KBM-7 (cell line): ENCODE measurements at regions not wholly inside any gene's neighbourhood (a gene's known extent, or its start where the extent isn't known, plus 50 kb on each side); places are given as distances from the start of the nearest gene placed in this dataset.
"Not testable (repeated sequence)": the region's sequence is repeated elsewhere in the genome, so short reads cannot be mapped to it uniquely, and the experiment has no call there.

Source experiments
- DNase-seq: peaks from one replicate; pipeline ENCODE4 v3.0.0-alpha.2; 2015
- in situ Hi-C: fragments of 300-500 bp; cut with MboI; formaldehyde crosslinking; loops from 2 replicates; pipeline ENCODE4 v1.14.3; 2020; ENCODE audit warnings: low sequenced_read_pairs, low pct_unique_long_range_greater_than_20kb, mixed read lengths

DNA sequence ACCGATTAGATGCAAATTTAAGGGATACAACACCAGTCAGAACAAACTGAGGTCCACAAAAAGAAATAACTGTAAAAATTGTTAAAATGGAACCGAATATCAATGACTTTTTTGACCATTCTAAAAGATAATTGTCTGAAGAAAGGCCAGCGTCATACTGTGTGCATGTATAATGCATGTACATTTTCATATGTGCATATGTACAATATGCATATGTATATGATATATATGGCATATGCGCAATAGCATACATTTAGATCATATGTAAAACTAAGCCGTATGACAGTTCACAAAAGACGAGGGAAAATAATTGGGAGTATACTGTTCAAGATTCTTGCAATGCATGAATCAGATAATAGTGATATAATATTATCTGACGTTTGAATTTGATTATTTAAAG, 475.8 kb upstream of the TMEM132C start:
- no peak for DNase-seq
- in situ Hi-C loops = no loop called here

DNA sequence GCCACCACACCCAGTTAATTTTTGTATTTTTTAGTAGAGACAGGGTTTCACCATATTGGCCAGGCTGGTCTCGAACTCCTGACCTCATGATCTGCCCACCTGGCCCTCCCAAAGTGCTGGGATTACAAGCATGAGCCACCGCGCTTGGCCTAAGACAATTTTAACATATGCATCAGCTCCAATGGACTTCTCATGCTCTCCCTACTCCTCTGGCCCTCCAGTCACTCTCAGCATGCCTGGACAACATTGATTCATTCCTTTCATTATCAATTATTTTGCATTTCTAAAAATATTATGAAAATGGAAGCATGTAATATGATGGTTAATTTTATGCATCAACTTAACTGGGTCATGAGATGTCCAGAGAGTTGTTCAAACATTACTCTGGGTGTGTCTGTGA, 469.1 kb upstream of the TMEM132C start:
- DNase-seq = no peak
- in situ Hi-C loops = no loop called here

DNA sequence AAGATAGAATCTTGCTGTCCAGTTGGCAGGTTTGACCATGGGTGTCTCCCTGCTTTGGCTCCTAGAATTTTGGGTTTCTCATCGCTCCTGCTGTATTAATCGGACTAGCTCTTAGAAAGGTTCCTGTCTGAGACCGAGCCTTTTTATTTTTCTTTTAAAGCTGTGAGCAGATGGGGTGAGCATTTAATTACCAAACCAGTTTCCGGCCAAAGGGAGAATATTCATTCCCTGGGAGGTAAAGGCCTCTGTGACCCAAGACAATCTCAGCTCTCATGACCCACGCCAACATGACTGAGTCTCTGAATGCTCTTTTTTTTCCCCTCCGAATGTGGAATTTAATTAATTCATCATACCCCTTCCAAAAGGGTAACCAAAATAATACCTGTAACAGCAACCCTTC, 464.7 kb upstream of the TMEM132C start:
- in situ Hi-C loops = no loop called here
- no peak for DNase-seq

DNA sequence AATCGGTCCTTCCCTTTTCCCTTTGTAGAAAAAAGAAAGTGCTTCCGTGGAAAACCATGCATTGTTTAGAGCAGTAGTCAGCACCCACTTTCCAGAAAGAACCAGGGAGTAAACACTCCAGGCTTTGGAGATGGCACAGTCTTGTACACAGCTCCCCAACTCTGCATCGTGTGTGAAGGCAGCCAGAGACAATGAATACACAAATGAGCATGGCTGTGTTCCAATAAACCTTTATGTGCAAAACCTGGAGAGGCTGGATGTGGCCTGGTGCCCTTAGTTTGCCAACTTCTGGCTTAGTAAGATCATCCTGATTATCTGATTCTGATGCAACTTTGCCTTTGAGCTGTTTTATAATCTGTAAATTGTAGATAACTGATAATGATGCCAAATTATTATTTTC, 463.4 kb upstream of the TMEM132C start:
- in situ Hi-C loops = no loop called here
- DNase-seq = no peak

DNA sequence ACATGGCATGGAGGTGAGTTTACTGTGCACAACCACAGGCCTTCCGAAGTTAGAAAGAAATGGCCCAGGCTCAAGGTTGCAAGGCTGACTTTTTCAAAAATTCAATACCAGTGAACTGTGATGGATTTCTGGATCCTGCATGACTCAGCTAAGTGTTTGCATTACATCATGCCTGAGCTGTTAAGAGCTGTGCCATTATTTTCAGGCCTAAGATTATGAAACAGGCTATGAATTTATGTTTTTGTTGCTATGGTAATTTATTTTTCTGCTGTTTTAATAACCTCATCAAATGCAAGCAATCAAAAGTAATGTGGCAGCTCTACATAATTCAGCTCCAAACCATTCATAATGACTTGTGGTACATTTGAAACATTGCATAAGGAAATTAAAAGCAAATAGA, 457.7 kb upstream of the TMEM132C start:
- in situ Hi-C loops = no loop called here
- DNase-seq = no peak

DNA sequence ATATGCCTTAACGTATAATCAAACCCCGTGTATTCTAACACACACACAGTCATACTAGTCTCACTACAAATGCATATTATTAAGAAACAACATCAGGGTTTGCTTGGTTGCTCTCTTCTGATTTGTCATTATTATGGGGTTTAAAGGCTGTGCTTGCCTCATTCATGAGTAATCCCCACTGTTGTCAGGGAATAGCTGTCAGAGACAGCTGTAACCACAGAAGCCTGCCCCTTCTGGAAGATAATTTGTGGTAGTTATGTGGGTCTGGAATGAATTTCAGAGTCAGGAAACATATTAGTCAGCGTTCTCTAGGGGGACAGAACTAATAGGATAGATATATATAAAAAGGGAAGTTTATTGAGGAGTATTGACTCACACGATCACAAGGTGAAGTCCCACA, 456.9 kb upstream of the TMEM132C start:
- in situ Hi-C loops = no loop called here

DNA sequence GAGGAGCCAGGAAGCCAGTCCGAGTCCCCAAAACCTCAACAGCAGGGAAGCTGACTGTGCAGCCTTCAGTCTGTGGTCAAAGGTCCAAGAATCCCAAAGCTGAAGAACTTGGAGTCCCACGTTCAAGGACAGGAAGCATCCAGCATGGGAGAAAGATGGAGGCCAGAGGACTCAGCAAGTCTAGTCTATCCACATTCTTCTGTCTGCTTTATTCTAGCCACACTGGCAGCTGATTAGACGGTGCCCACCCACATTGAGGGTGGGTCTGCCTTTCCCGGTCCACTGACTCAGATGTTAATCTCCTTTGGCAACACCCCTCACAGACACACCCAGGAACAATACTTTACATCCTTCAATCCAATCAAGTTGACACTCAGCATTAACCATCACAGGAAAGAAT, 456.5 kb upstream of the TMEM132C start:
- DNase-seq, in situ Hi-C loops: not testable (repeated sequence)

More for the DNA sequence above, 456.9 kb upstream of the TMEM132C start:
- no peak for DNase-seq

DNA sequence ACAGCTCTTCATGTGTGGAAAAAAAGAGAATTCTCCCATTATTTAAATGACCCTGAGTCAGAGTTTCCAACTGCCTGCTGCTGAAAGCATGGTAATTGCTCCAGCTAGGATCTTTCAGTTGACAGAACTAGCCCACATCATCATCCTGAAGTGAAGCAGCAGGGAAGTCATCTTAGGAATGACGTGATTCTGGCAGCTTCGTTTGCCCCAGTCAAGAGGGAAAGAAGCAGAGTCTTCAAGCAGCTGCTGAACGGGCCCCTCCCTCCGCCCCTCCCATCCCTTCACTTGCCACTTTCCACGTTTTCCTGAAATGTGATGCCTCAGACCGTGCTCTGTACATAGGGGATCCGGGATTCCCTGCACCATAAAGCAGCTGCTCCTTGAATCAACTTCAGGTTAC, 455.0 kb upstream of the TMEM132C start:
- in situ Hi-C loops = no loop called here
- DNase-seq = no peak

DNA sequence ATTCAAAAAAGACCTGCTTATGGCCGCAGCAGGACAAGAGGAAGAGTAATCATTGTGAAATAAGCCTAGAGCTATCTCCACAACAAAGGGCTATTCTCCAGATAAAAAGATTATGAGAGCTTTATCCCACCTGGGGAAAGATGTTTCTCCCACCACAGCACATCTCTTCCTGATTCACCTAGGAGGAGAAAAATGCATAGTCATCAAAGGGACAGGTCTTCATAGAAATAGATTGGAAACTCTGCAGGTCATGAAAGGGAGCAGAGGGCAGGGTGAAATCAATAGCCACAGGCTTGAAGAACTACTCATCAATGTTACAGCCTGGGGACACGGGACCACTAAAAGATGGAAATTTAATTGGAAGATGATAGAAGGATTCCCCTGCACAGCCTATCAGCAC, 453.8 kb upstream of the TMEM132C start:
- DNase-seq = no peak
- in situ Hi-C loops = no loop called here

DNA sequence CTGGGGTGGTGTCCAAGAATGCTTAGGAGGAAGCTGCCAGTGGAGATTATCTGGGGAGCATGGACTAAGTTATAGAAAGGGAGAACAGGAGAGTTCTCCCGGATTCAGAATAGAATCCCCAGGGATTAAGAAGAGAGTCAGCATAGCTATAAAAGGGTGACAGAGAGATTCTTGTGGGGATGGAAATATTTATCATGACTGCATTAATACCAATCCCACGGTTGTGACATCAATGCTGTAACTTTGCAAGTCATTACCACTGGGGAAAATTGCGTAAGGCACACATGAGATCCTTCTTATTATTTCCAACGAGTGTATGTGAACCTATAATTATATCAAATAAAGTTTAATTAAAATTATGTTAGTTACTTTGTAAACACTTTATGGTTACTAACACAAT, 447.9 kb upstream of the TMEM132C start:
- in situ Hi-C loops = no loop called here
- DNase-seq = no peak

DNA sequence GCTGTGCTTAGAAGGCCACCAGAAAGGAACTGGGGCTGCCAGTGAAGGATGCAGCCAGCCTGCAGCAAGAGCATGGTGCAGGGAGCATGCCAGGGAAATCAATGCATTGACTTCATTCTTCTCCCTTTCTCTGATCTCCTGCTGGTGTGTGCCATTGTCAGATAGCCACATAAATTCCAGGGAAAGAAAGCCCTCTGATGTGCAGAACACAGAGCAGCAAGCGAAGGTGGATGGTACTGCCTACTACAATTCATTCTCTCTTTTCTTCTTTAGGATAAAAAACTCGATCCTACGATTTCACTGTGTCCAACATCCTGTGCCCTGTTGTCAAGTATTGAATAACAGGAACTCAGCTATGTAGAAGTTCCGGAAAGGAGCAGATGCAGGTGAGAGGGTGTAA, 446.7 kb upstream of the TMEM132C start:
- in situ Hi-C loops = no loop called here

DNA sequence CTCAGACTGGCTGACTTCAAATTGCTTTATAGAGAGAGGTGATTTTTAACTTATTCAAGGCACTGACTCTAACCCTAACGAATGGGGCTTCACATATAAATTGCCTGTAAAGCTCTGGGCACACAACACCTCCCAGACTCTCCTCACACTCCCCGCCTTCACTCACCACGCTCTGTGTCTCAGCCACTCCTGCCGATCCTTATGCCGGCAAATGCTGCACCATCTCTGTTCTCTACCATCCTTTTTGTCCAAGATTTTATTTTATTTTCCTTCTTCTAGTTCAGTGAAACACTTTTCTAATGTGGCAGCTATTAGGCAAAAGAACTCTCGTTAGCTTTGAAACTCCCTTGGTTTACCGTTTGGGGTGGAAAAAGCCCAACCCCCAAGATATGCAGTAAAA, 446.1 kb upstream of the TMEM132C start:
- in situ Hi-C loops = no loop called here
- DNase-seq = no peak

More for the DNA sequence above, 446.7 kb upstream of the TMEM132C start:
- no peak for DNase-seq

DNA sequence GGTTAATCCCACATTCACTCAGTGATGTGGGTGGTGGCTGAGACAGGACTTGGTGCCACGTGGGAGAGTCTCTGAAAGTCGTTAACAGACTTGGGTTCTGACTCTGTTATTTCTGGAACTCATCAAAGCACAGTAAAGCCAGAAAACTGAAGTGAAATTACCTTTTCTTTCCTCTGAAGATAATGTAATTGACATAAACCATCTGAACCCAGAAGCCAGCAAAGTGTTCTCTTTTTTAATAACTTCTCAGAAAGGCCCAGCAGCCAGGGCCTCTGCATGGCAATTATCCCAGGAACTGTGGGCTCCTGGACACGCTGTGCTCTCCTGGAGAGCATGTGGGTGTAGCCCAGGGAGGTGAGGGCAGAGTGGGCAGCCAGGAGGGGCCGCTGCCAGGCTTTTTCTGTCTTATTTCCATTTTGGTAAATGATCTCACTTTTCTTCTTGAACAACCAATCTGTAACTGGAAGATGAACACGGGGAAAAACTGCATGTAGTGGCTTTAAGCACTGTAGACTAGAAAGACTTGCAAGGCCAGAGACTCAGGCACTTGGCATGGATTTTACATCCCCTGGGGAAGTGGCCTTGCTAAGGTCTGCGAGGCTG, 444.1 kb upstream of the TMEM132C start:
- in situ Hi-C loops = no loop called here
- no peak for DNase-seq

DNA sequence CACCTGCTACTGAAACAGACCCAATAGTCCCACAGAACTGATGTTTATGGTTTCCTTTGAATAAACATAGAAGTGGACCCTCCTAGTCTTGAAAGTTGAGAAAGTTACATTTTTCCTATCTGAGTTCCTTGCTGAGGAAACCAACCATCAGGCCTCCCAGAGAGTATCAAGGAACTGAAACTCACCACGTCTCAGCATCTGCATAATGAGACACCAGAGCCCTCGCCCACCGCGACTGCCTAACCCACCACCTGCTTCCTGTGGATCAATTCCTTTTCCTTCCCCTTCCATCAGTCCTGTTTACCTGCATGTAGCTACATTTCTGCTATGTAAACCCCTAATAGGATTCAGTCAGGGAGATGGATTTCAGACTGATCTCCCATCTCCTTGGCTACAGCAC, 443.2 kb upstream of the TMEM132C start:
- in situ Hi-C loops = no loop called here
- DNase-seq = no peak

DNA sequence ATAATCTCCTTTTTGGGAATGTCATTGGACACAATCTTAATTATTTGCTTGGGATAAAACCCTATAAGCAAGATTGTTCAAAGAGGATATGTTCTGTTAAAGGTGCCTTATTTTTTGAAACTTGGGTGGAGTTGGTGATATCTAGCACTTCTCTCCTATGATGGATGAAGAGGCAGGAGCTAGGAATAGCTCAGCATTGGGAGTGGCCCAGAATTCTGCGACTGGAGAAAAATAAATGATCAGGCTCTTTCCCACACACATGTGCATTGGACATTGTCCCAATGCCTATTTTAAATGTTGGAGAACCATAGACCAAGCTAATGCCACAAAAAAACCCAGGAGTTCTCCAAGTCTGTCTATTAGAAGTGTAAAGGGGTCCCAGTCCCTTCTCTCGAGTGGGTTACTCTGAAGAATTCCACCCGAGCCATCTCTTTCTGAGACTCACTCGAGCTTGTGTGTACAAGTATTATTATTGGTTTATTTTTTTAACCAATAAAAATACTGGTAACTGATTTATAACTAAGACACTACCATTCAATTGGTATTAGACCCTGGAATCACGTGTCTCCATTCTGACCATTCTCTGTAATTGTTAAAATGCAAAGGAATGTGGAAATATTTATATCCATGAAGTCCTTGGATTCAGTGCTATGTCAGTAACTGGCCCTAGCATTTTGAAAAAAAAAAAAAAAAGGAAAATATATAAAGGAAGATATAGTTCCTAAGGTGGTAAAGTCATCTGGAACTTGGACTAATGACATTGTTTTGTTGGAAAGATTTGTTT, 437.5 kb upstream of the TMEM132C start:
- no peak for DNase-seq
- in situ Hi-C loops = no loop called here

DNA sequence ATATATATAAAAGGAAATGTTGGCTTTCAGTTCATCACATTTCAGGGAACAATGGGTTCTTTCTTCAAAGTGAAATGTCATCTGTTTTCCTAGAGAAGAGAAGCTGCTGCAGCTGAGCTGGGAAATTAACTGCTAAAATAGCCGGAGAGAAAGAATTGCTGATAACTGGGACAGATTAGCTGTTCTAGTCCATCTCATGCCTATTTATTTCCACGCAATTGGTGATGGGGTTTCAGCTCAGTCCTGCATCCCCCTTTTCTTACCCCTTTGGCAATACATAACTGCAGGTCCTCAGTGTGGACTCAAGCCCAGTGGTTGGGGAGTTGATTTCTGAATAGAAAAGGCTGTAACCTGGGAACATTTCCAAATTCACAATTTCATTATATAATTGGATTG, 436.9 kb upstream of the TMEM132C start:
- no peak for DNase-seq
- in situ Hi-C loops = no loop called here

DNA sequence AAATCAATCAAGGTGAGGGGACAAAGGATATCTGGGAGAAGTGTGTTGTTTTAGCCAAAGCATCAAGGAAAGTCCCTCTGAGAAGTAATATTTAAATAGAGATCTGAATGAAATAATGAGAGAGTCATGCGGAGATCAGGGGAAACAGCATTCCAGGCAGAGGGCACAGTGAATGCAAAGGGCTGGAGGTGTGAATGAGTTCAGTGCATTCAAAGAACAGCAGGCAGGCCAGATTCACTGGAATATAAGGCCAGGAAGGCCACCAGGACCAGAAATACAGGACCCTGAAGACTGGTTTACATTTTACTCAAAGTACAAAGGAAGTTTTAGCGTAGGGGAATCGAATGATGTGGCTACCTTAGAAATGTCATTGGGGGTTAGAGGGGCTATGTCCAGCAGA, 436.2 kb upstream of the TMEM132C start:
- in situ Hi-C loops = no loop called here
- DNase-seq = no peak

DNA sequence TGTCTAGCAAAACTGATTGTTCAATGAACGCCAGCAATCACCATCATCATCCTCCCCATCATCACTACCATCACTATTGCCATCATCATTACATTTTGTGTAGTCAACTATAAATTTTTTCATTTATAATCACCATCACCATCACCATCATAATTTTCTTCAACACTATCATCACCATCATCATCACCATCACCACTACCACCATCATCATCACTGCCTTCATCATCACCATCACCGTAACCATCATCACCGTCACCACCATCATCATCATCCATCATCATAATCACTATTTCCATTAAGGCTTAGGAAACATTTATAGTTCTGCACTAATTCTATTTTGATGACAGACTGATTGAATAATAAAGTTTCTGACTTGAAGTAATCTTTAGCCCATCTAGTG, 434.8 kb upstream of the TMEM132C start:
- no peak for DNase-seq
- in situ Hi-C loops = no loop called here

DNA sequence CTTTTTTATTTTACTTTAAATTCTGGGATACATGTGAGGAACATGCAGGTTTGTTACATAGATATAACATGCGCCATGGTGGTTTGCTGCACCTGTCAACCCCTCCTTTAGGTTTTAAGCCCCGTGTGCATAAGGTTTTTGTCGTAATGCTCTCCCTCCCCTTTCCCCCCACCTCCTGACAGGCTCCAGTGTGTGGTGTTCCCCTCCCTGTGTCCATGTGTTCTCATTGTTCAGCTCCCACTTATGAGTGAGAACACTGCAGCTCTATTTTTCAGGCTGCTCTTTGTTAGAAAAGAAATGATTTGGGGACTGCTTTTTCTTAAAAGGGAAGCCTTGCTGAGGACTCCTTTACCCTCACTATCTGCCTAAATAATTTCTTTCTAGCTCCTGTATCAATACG, 430.2 kb upstream of the TMEM132C start:
- in situ Hi-C loops, DNase-seq: not testable (repeated sequence)

DNA sequence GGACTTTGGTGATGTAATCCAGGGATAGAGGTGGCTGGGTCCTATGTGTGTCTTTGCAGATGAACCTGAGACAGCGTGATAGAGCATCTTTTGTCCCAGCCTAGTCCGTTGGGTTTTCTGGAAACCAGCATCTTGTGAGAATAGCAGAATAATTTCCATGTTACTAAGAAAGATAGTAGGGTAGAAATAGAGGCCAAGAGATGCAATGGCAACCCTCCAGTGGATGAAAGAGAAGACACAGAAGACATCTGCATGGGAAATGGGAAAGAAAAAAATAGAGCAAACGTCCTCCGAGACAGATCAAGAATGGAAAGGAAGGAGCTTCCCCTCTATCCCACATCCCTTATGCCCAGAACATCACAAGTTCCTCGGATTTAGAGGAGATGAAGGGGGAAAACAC, 409.3 kb upstream of the TMEM132C start:
- in situ Hi-C loops = no loop called here
- DNase-seq = no peak

DNA sequence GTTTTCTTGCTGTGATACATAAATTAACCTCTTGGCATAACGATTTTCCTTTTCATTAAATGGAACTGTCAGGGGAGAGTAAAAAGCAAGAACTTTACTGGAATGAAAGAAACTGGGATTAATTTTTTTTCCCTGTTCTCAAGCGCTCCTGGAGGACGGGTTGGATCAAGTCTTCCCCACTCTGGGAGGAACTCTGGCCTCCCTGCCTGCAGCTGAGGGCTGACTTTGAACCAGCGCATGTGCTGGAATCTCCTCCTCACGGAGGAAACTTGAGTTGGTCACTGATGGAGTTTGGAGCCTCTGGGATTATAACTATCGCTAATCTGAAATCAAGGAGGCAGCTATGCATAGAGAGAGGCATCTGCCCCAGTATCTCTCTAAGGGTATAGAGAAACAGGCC, 406.4 kb upstream of the TMEM132C start:
- in situ Hi-C loops = no loop called here

More for the DNA sequence above, 406.4 kb upstream of the TMEM132C start:
- DNase-seq = no peak
